GM18519 (cell line): ENCODE measurements at regions not wholly inside any gene's neighbourhood (a gene's known extent, or its start where the extent isn't known, plus 50 kb on each side); places are given as distances from the start of the nearest gene placed in this dataset.
"Not testable (repeated sequence)": the region's sequence is repeated elsewhere in the genome, so short reads cannot be mapped to it uniquely, and the experiment has no call there.

Experiments used
- ATAC-seq: cut with Tn5 transposase; IDR thresholded peaks from one replicate; pipeline ENCODE4 v1.9.1; 2021; ENCODE audit warnings: mild to moderate bottlenecking, moderate library complexity; ENCODE audit not compliant: unreplicated experiment, low FRiP score

GRCh38 chr5:92616085-92616484 is 964.9 kb downstream of the NR2F1-AS1 start:
- no peak for ATAC-seq

GRCh38 chr5:92613546-92613945 is 967.5 kb downstream of the NR2F1-AS1 start:
- no peak for ATAC-seq

- ATAC-seq, result not testable (repeated sequence)
Measured at GRCh38 chr5:92610435-92610834, 970.6 kb downstream of the NR2F1-AS1 start.

GRCh38 chr5:92605591-92605990 is 975.4 kb downstream of the NR2F1-AS1 start:
- no peak for ATAC-seq

- no peak for ATAC-seq
Measured at GRCh38 chr5:92599217-92599810, 981.7 kb downstream of the NR2F1-AS1 start.

GRCh38 chr5:92594031-92594430 is 987.0 kb downstream of the NR2F1-AS1 start:
- no peak for ATAC-seq

GRCh38 chr5:92588876-92589275 is 992.1 kb downstream of the NR2F1-AS1 start:
- ATAC-seq, result no peak

- no peak for ATAC-seq
Measured at GRCh38 chr5:92581690-92582089, 999.3 kb downstream of the NR2F1-AS1 start.

- no peak for ATAC-seq
Measured at GRCh38 chr5:92581249-92581648, 999.8 kb downstream of the NR2F1-AS1 start.

GRCh38 chr5:92580814-92581213 is 1000.2 kb downstream of the NR2F1-AS1 start:
- no peak for ATAC-seq

- no peak for ATAC-seq
Measured at GRCh38 chr5:92574023-92574422, 1007.0 kb downstream of the NR2F1-AS1 start.

GRCh38 chr5:92568522-92568921 is 1012.5 kb downstream of the NR2F1-AS1 start:
- ATAC-seq, result no peak

- no peak for ATAC-seq
Measured at GRCh38 chr5:92567831-92568450, 1013.1 kb downstream of the NR2F1-AS1 start.

GRCh38 chr5:92566113-92566786 is 1014.8 kb downstream of the NR2F1-AS1 start:
- ATAC-seq, result no peak

- ATAC-seq, result no peak
Measured at GRCh38 chr5:92565673-92566072, 1015.3 kb downstream of the NR2F1-AS1 start.

GRCh38 chr5:92562065-92562464 is 1019.0 kb downstream of the NR2F1-AS1 start:
- no peak for ATAC-seq

- no peak for ATAC-seq
Measured at GRCh38 chr5:92561411-92561959, 1019.5 kb downstream of the NR2F1-AS1 start.

- no peak for ATAC-seq
Measured at GRCh38 chr5:92560698-92561401, 1020.2 kb downstream of the NR2F1-AS1 start.

GRCh38 chr5:92559781-92560180 is 1021.2 kb downstream of the NR2F1-AS1 start:
- ATAC-seq, result no peak

GRCh38 chr5:92559331-92559730 is 1021.7 kb downstream of the NR2F1-AS1 start:
- ATAC-seq, result no peak

GRCh38 chr5:92556747-92557146 is 1024.3 kb downstream of the NR2F1-AS1 start:
- no peak for ATAC-seq
